HPDE6-E6E7 (cell line): ENCODE measurements at regions not wholly inside any gene's neighbourhood (a gene's known extent, or its start where the extent isn't known, plus 50 kb on each side); places are given as distances from the start of the nearest gene placed in this dataset.

Source experiments
- DNase-seq: peaks from one replicate; pipeline ENCODE4 v3.0.0; 2011; ENCODE audit warnings: missing footprints; ENCODE audit errors: extremely low spot score

DNA sequence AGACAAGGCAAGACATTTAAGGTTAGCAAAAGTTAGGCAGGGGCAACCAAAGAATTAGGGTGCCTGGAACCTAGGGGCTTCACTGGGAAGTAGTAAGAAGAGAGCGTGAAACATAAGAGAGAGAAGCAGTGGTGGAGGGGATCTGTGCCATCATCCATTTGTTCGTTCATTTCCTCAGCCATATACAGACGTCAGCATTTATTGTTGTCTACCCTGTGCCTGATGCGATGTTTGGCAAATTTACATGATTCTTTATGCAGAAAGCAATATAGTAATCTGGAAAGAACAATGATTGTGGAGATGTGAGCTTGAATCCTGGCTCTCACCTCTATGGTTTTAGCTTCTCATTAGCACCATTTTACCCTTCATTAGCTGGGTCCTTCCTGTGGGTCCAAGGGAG is 477.5 kb upstream of the MPDZ start:
- no peak for DNase-seq

DNA sequence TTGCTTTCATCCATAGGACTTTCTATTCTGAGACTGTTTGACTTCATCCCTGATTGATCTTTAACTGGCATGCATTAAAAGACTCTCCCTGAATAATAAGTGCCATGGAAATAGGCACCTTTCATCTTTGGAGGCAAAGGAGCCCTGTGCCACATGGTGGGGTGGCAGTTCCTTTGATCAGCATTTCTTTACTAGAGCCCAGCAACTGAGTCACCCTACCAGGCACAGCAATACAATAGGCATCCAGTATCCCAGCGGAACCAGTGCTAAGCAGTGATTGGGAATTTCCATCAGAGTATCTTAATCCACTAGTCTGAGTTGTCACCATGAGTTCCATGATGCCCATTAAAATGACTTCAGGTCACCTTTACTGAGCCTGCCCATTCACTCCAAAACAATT is 476.1 kb upstream of the MPDZ start:
- DNase-seq: no peak

GRCh38 chr9:13750639-13751038 is 471.1 kb upstream of the MPDZ start:
- DNase-seq: no peak

GRCh38 chr9:13750061-13750460 is 470.6 kb upstream of the MPDZ start:
- DNase-seq: peak; percentile 20

DNA sequence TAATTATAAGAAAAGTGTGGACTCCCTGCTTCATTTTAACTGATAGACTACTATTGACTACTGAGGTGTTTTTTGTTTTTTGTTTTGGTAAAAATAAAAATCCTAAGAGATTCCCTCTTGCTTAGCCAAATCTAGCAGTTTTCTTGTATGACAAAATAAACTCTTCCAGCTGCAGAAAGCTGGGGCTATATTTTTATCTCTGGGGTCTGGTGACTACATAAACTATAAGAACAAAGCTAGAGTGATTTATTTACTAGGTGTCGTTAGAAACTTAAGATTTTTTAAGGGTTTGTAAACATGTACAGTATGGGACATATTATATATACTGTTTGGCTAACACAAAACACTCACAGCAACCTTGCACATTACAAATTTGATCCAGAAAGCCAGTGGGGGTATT is 467.4 kb upstream of the MPDZ start:
- DNase-seq: no peak

DNA sequence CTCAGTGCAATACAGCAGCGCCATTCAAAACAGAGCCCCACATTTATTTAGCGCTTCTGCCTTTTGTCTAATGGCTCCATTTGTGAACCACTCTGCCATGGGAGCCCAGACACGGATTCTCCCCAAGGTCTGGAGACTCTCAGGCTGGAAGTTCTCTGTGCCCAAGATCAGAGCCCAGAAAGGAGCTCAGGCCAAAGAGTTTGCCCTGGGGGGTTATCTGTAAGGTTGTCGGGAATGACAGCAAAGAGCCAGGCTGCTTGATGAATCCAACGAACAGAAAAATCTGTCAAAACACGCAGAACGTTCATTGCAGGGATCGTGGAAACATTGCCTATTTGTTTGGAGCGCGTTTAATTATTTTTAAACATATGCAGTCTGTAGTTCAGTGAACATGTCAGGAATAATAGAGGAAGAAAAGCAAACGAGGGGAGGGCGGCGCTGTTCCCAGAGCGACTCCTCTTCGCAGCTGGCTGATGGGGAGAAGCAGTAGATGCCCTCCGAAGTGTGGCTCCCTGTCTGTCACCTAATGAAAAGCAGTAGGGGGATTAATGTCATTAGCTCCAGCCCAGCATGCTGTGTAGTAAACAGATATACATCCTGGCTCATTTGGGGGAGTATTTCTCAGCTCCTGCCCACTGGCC is 464.9 kb upstream of the MPDZ start:
- DNase-seq: no peak

DNA sequence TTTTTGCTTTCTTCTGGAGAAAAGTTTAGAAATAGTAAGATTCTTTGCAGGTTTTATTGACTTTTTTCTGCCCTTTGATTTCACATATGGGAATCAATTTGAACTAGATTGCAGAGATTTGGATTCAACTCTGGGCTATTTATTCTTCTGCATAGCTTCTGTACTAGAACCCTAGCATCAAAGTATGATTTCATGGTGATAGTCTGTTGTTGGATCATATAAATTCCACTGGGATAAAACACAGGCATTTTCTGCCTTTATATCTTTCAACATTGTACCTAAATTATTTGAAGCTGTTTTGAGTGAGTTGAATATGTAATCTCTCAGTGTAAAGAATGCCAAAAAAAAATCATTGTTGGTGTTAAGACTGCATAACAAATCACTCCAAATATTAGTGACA is 458.4 kb upstream of the MPDZ start:
- DNase-seq: no peak

- DNase-seq: no peak
Measured at GRCh38 chr9:13735181-13735580, 455.7 kb upstream of the MPDZ start.

DNA sequence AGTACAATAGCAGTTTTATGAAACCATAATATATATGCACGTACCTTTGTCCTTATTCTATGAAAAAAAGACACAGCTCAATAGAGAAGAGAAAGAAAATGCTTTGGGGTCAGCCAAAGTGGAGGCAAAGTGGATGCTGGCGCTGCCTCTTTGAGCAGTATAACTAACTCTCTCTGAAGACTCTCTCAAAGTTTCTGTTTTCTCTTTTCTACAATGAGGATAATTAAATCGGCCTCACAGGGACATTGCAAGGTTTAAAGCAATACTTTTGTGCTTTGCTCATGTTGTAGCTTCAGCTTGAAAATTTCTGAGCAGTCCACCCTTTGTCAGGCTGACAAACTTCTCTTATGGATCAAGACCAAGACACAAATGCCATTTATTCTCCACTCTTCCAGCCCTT is 455.1 kb upstream of the MPDZ start:
- no peak for DNase-seq

DNA sequence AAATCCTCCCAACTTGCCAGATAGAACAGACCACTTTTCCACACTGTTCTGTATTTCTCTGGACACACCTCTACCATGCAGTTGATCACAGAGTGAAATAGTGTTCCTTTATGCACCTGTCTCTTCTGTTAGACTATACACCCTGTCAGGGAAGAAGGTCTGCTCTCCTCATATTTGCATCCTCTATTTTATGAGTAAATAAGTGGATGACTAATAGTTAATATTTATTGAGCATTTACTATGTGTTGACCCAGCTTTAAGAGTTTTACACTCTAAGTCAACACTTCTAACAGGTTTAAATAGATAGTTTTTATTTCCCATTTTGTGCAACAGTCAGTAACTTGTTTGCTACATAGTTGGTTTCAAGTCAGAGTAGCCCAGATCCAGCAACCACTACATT is 452.8 kb upstream of the MPDZ start:
- DNase-seq: no peak

- DNase-seq: no peak
Measured at GRCh38 chr9:13731637-13732036, 452.1 kb upstream of the MPDZ start.

GRCh38 chr9:13729955-13730354 is 450.5 kb upstream of the MPDZ start:
- no peak for DNase-seq

DNA sequence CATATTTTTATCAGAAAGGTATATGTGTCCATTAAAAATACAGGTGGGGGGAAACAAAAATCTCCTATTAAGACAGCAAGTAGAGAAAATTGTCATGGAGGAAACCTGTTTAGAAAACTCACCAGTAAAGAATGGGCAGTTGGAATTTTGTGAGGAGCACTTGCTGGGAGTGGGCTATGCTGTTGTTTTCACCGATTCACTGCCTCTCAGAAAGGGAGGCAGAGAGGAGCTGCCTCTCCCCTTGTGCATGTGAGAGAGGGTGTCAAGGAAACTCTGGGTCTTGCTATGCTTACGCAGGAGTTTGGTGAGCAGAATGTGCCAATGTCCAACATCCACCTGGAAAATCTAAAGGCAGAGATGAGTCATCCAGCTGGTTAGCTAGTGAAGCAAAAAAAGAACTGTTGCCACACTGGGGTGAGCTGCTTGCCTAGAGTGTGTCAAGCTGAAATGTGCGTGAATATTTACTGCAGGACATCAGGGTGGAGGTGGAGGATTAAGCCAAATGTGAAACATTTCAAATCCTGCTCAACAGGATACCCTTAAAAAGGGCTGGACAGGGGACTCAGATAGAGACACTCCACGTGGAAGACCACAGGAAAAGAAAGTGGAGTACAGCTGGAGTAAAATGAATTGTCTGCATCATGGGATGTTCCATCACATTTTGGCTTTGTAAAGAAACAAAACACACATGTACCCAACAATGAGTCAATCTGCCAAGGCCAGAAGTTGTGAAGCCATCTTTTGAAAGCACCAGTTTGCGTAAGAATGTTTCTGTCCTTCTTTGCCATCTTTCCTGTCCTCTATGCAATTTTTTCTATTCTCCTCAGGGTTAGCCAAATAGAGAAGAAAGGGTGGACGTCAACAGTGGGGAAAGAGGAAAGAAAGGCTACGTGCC is 449.7 kb upstream of the MPDZ start:
- DNase-seq: peak; percentile 14

- no peak for DNase-seq
Measured at GRCh38 chr9:13728131-13728530, 448.6 kb upstream of the MPDZ start.

DNA sequence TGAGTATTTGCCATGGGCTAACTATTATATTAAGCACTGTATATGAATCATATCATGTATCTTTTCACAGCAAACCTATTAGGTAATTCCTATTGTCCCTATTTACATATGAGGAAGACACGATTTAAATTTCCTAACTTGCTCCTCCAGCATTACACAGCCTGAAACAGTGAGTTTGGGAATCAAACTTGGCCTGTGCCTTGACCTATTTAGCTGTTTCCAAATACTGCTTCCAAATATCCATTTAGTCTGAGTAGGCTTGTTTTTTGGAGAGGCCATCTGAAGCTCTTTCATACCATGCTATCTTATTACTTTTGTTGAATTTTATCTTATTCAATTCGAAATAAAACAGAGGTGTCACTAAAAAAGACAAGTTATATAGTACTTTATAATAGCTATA is 447.3 kb upstream of the MPDZ start:
- DNase-seq: no peak

GRCh38 chr9:13725516-13725915 is 446.0 kb upstream of the MPDZ start:
- DNase-seq: no peak

- DNase-seq: no peak
Measured at GRCh38 chr9:13721481-13722235, 442.2 kb upstream of the MPDZ start.

DNA sequence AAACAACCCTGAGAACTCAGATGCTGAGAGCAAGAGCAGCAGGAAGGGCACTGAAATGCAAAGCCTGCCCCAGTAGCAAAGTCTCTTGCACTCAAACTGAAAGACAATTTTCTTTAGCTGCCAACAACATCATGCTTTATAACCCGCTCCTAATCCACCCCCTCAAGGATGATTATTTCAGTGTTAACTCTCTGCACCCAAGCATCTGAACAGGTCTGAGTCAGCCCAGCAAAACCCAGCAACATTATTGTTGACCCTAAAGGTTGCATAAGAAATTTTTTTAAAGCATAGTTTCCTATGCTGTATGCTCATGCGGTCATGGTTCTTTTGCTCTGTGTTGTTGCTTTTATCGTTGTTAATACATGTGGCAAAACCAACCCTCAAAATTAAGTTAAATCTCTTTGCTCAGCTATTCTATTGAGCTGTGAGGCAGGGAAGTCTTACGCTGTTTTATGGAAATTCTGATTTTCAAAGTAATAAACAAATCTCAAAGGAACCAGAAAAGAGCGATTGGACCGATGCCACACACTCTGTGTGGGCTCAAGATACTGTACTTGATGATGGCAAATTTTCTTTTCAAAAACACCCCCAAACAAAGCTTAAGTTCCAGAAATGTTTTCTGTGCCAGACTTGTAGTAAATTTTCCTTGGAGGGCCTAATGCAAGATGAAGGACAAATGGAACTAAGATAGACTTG is 440.6 kb upstream of the MPDZ start:
- DNase-seq: no peak

GRCh38 chr9:13719446-13719845 is 440.0 kb upstream of the MPDZ start:
- DNase-seq: peak; percentile 9

DNA sequence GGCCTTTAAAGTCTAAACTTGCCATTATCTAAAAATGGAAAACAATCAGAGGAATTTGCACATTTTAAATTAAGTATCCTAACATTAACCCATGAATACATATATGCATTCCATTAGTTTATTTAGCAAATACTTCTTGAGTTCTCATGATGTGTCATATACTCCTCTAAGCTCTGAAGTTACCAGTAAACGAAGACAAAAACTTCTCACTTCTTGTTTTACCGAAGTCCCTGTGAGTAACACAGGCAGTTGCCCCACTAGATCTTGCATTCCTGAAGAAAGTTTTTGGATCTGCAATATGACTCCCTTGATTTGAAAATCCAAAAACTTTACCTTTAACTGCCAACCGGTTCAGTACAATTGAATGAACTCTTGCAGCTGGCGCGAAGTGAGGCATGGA is 439.0 kb upstream of the MPDZ start:
- no peak for DNase-seq

- peak; percentile 14 for DNase-seq
Measured at GRCh38 chr9:13718086-13718485, 438.6 kb upstream of the MPDZ start.
